GM23338 (cell line): ENCODE measurements at regions not wholly inside any gene's neighbourhood (a gene's known extent, or its start where the extent isn't known, plus 50 kb on each side); places are given as distances from the start of the nearest gene placed in this dataset.
"Not testable (repeated sequence)": the region's sequence is repeated elsewhere in the genome, so short reads cannot be mapped to it uniquely, and the experiment has no call there.

ENCODE experiments used
- ATAC-seq: fragments of 200-7000 bp; cut with Tn5 transposase; 3 replicates; pipeline ENCODE4 v1.9.1; 2020
- DNase-seq: peaks from one replicate; pipeline ENCODE4 v3.0.0-alpha.2; 2015; ENCODE audit warnings: low spot score
- H2AFZ ChIP-seq: fragments of 200-600 bp; sonication (generic); 2 replicates; pipeline ENCODE4 v1.8.0; 2016; ENCODE audit warnings: antibody characterized with exemption, mild to moderate bottlenecking, moderate library complexity
- H3F3A ChIP-seq: fragments of 200-600 bp; sonication (generic); replicated peaks from 2 replicates; pipeline ENCODE4 v1.8.0; 2017; ENCODE audit warnings: antibody characterized with exemption, mixed run types, low read depth
- H3K27ac ChIP-seq: fragments of 200-600 bp; sonication (generic); 2 replicates; pipeline ENCODE4 v1.6.1; 2016; ENCODE audit warnings: low read depth
- H3K27me3 ChIP-seq: fragments of 200-600 bp; sonication (generic); 2 replicates; pipeline ENCODE4 v1.8.0; 2016; ENCODE audit warnings: mild to moderate bottlenecking, mixed run types, moderate library complexity; ENCODE audit not compliant: insufficient read depth
- H3K36me3 ChIP-seq: fragments of 200-600 bp; sonication (generic); 2 replicates; pipeline ENCODE4 v1.8.0; 2016; ENCODE audit warnings: mild to moderate bottlenecking; ENCODE audit not compliant: insufficient read depth
- H3K4me1 ChIP-seq: fragments of 200-600 bp; sonication (generic); 2 replicates; pipeline ENCODE4 v1.8.0; 2016; ENCODE audit warnings: mild to moderate bottlenecking, moderate library complexity; ENCODE audit not compliant: insufficient read depth
- H3K4me2 ChIP-seq: fragments of 200-600 bp; sonication (generic); 2 replicates; pipeline ENCODE4 v1.7.1; 2017; ENCODE audit warnings: mixed run types
- H3K4me3 ChIP-seq: fragments of 200-600 bp; sonication (generic); 2 replicates; pipeline ENCODE4 v1.6.1; 2016; ENCODE audit warnings: mixed run types
- H3K79me2 ChIP-seq: fragments of 200-600 bp; sonication (generic); replicated peaks from 2 replicates; pipeline ENCODE4 v1.8.0; 2017; ENCODE audit warnings: mild to moderate bottlenecking; ENCODE audit not compliant: insufficient read depth
- H3K9me2 ChIP-seq: fragments of 200-600 bp; sonication (generic); 2 replicates; pipeline ENCODE4 v1.8.0; 2017; ENCODE audit not compliant: insufficient read depth
- H4K20me1 ChIP-seq: fragments of 200-600 bp; sonication (generic); replicated peaks from 2 replicates; pipeline ENCODE4 v1.8.0; 2017; ENCODE audit warnings: mild to moderate bottlenecking; ENCODE audit not compliant: insufficient read depth
- H3K27ac Mint-ChIP-seq: 2 replicates; pipeline ENCODE4 v1.8.0; 2020; ENCODE audit warnings: inconsistent platforms, mild to moderate bottlenecking, moderate library complexity, mixed read lengths
- H3K27me3 Mint-ChIP-seq: 3 replicates; pipeline ENCODE4 v1.8.0; 2022; ENCODE audit warnings: low read depth, mild to moderate bottlenecking, moderate library complexity, mixed read lengths, inconsistent platforms; ENCODE audit not compliant: insufficient read depth, poor library complexity
- H3K36me3 Mint-ChIP-seq: 3 replicates; pipeline ENCODE4 v1.8.0; 2021; ENCODE audit warnings: low read depth, mild to moderate bottlenecking, inconsistent platforms, moderate library complexity, mixed read lengths
- H3K4me1 Mint-ChIP-seq: 3 replicates; pipeline ENCODE4 v1.8.0; 2020; ENCODE audit warnings: mild to moderate bottlenecking, inconsistent platforms, mixed read lengths
- H3K4me3 Mint-ChIP-seq: 3 replicates; pipeline ENCODE4 v1.8.0; 2021; ENCODE audit warnings: moderate library complexity, mild to moderate bottlenecking, inconsistent platforms, mixed read lengths
- H3K9me3 Mint-ChIP-seq: 3 replicates; pipeline ENCODE4 v1.8.0; 2020; ENCODE audit warnings: moderate library complexity, mild to moderate bottlenecking, inconsistent platforms, mixed read lengths
- CREB1 ChIP-seq: fragments of 250-450 bp; sonication (Bioruptor Pico); IDR thresholded peaks from 2 replicates; pipeline ENCODE4 v1.5.0; 2020; ENCODE audit warnings: low read depth, mild to moderate bottlenecking, moderate library complexity
- TF ChIP-seq, protein P1 (sequence below): fragments of 250-450 bp; sonication (Bioruptor Pico); IDR thresholded peaks from 2 replicates; pipeline ENCODE4 v1.5.0; 2020; ENCODE audit warnings: mild to moderate bottlenecking, moderate library complexity

DNA sequence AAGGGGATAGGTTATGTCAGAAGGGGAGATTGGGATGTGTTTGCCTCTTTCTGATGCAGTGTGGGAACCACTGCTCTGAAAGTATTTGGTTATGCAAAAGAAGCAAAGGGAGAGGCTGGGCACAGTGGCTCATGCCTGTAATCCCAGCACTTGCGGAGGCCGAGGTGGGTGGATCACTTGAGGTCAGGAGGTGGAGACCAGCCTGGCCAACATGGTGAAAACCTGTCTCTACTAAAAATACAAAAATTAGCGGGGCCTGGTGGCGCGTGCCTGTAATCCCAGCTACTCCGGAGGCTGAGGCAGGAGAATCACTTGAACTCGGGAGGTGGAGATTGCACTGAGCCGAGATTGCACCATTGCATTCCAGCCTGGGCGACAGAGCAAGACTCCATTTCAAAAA is 87.0 kb downstream of the ARRDC3 start:
- not testable (repeated sequence) for H3K27me3 Mint-ChIP-seq, H3K9me3 Mint-ChIP-seq, H3K4me1 ChIP-seq, H3K36me3 Mint-ChIP-seq, H3K27ac Mint-ChIP-seq, H3K9me2 ChIP-seq, H3K27ac ChIP-seq, H3K4me2 ChIP-seq, H4K20me1 ChIP-seq, H3K79me2 ChIP-seq, DNase-seq, H3K4me3 Mint-ChIP-seq, H3K27me3 ChIP-seq, H3K4me3 ChIP-seq, H3K36me3 ChIP-seq, ATAC-seq, H2AFZ ChIP-seq, H3F3A ChIP-seq
- H3K4me1 Mint-ChIP-seq = peaks cover 12% of the 10 kb centered on the region

DNA sequence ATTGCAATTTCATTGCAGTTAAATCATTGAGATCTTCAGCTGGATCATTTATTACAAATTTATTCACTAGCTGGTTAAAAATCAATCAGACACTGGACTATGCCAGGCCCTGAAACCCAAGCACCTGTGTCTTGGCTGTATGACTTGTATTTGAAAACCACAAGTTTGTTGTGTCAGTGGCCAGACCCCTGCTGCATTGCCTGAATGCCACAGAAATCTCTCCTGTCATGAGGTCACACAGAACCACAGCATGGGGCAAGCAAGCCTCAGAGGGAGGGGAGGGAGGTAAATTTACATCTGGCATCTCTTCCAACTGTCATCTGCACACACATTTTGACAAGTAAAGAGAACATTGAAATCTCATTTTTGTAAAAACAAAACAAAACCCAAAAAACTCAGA is 90.0 kb downstream of the ARRDC3 start:
- no peaks in the 10 kb centered on the region for H3K36me3 Mint-ChIP-seq
- Histone ChIP-seq H3K27ac (no peak overlapping the region), H2AFZ (no peak overlapping the region), H3K79me2 (no peaks in the 10 kb centered on the region), H3K9me2 (no peaks in the 10 kb centered on the region), H3F3A (no peaks in the 10 kb centered on the region), H3K27me3 (no peaks in the 10 kb centered on the region), H3K36me3 (no peaks in the 10 kb centered on the region), H3K4me2 (no peak overlapping the region), H3K4me3 (no peak overlapping the region), H4K20me1 (no peaks in the 10 kb centered on the region), H3K4me1 (peaks cover 4% of the 10 kb centered on the region)
- ATAC-seq = peak; percentile 91
- peak; percentile 57 for DNase-seq
- 0 out of 2 replicates have a peak, but pooled peaks have one; percentile 7 for TF ChIP-seq CREB1 (CRISPR knock-in tag)
- TF ChIP-seq, protein P1, sequence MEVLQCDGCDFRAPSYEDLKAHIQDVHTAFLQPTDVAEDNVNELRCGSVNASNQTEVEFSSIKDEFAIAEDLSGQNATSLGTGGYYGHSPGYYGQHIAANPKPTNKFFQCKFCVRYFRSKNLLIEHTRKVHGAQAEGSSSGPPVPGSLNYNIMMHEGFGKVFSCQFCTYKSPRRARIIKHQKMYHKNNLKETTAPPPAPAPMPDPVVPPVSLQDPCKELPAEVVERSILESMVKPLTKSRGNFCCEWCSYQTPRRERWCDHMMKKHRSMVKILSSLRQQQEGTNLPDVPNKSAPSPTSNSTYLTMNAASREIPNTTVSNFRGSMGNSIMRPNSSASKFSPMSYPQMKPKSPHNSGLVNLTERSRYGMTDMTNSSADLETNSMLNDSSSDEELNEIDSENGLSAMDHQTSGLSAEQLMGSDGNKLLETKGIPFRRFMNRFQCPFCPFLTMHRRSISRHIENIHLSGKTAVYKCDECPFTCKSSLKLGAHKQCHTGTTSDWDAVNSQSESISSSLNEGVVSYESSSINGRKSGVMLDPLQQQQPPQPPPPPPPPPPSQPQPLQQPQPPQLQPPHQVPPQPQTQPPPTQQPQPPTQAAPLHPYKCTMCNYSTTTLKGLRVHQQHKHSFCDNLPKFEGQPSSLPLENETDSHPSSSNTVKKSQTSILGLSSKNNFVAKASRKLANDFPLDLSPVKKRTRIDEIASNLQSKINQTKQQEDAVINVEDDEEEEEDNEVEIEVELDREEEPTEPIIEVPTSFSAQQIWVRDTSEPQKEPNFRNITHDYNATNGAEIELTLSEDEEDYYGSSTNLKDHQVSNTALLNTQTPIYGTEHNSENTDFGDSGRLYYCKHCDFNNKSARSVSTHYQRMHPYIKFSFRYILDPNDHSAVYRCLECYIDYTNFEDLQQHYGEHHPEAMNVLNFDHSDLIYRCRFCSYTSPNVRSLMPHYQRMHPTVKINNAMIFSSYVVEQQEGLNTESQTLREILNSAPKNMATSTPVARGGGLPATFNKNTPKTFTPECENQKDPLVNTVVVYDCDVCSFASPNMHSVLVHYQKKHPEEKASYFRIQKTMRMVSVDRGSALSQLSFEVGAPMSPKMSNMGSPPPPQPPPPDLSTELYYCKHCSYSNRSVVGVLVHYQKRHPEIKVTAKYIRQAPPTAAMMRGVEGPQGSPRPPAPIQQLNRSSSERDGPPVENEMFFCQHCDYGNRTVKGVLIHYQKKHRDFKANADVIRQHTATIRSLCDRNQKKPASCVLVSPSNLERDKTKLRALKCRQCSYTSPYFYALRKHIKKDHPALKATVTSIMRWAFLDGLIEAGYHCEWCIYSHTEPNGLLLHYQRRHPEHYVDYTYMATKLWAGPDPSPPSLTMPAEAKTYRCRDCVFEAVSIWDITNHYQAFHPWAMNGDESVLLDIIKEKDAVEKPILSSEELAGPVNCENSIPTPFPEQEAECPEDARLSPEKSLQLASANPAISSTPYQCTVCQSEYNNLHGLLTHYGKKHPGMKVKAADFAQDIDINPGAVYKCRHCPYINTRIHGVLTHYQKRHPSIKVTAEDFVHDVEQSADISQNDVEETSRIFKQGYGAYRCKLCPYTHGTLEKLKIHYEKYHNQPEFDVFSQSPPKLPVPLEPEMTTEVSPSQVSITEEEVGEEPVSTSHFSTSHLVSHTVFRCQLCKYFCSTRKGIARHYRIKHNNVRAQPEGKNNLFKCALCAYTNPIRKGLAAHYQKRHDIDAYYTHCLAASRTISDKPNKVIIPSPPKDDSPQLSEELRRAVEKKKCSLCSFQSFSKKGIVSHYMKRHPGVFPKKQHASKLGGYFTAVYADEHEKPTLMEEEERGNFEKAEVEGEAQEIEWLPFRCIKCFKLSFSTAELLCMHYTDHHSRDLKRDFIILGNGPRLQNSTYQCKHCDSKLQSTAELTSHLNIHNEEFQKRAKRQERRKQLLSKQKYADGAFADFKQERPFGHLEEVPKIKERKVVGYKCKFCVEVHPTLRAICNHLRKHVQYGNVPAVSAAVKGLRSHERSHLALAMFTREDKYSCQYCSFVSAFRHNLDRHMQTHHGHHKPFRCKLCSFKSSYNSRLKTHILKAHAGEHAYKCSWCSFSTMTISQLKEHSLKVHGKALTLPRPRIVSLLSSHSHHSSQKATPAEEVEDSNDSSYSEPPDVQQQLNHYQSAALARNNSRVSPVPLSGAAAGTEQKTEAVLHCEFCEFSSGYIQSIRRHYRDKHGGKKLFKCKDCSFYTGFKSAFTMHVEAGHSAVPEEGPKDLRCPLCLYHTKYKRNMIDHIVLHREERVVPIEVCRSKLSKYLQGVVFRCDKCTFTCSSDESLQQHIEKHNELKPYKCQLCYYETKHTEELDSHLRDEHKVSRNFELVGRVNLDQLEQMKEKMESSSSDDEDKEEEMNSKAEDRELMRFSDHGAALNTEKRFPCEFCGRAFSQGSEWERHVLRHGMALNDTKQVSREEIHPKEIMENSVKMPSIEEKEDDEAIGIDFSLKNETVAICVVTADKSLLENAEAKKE = no peak
- no peak overlapping the region for H3K27ac Mint-ChIP-seq
- no peak overlapping the region; the same call in 2 of the 3 replicates for H3K4me3 Mint-ChIP-seq
- H3K27me3 Mint-ChIP-seq = peaks cover 2% of the 10 kb centered on the region
- H3K9me3 Mint-ChIP-seq = no peaks in the 10 kb centered on the region
- H3K4me1 Mint-ChIP-seq = peaks cover 12% of the 10 kb centered on the region
